Panc1 (cell line): ENCODE measurements at regions not wholly inside any gene's neighbourhood (a gene's known extent, or its start where the extent isn't known, plus 50 kb on each side); places are given as distances from the start of the nearest gene placed in this dataset.

Experiments
- ATAC-seq: fragments of 200-7000 bp; cut with Tn5 transposase; 2 replicates; pipeline ENCODE4 v1.9.1; 2020; ENCODE audit warnings: mild to moderate bottlenecking, moderate library complexity
- BruUV-seq: library from RNA; stranded (reverse); fragments of 400-500 nt; replicated peaks from 2 replicates; lab custom pipeline; 2021; lab: Mats Ljungman, UMichigan
- CTCF ChIA-PET: fragments of 300-600 bp; sonication (Branson Sonifier 250); formaldehyde crosslinking; loops from one replicate; lab custom pipeline; 2022; ENCODE audit warnings: antibody characterized with exemption; lab: Charles Lee
- POLR2A ChIA-PET: fragments of 300-600 bp; sonication (Branson Sonifier 250); formaldehyde crosslinking; loops from one replicate; lab custom pipeline; 2022; ENCODE audit warnings: antibody characterized with exemption; lab: Charles Lee
- DNase-seq: peaks from one replicate; pipeline ENCODE4 v3.0.0-alpha.2; 2010; ENCODE audit warnings: low read depth, low spot score
- H3K27ac ChIP-seq: 2 replicates; pipeline ENCODE4 v1.5.1; 2011; ENCODE audit warnings: mild to moderate bottlenecking, low read length, inconsistent platforms
- H3K27me3 ChIP-seq: fragments of 200-500 bp; sonication (Bioruptor generic); 2 replicates; pipeline ENCODE4 v1.6.0; 2014; ENCODE audit warnings: low read length, inconsistent platforms; ENCODE audit not compliant: control insufficient read depth, insufficient read depth
- H3K36me3 ChIP-seq: fragments of 200-500 bp; sonication (Bioruptor generic); 2 replicates; pipeline ENCODE4 v1.5.1; 2014; ENCODE audit warnings: inconsistent platforms, mild to moderate bottlenecking, low read length, moderate library complexity; ENCODE audit not compliant: control insufficient read depth, insufficient read depth
- H3K4me1 ChIP-seq: 2 replicates; pipeline ENCODE4 v1.5.1; 2011; ENCODE audit warnings: inconsistent platforms, mild to moderate bottlenecking, low read length, moderate library complexity; ENCODE audit not compliant: control insufficient read depth, insufficient read depth
- H3K4me3 ChIP-seq, 2 experiments: 2 replicates each; pipeline ENCODE4 v1.5.1; 2011 to 2012; ENCODE audit warnings: low read depth in 2 of 2, low read length in 2 of 2, mild to moderate bottlenecking in 2 of 2, inconsistent platforms in 1 of 2, moderate library complexity in 1 of 2
- H3K9me3 ChIP-seq: fragments of 200-500 bp; sonication (Bioruptor generic); 2 replicates; pipeline ENCODE4 v1.5.1; 2014; ENCODE audit warnings: low read depth, mild to moderate bottlenecking, inconsistent platforms, low read length, moderate library complexity; ENCODE audit not compliant: control insufficient read depth, insufficient read depth
- CTCF ChIP-seq: fragments of 450-650 bp; IDR thresholded peaks from 2 replicates; pipeline ENCODE4 v1.5.1; 2017; ENCODE audit warnings: mild to moderate bottlenecking
- POLR2AphosphoS5 ChIP-seq: IDR thresholded peaks from 2 replicates; pipeline ENCODE4 v1.6.1; 2012; ENCODE audit warnings: mild to moderate bottlenecking, low read depth, low read length, moderate library complexity
- REST ChIP-seq, 2 experiments: IDR thresholded peaks; 2 replicates each; pipeline ENCODE4 v1.6.1; 2011 to 2012; ENCODE audit warnings: low read depth in 2 of 2, control low read depth in 1 of 2, low read length in 1 of 2, mild to moderate bottlenecking in 1 of 2, moderate library complexity in 1 of 2; ENCODE audit not compliant: insufficient read depth in 1 of 2
- SIN3A ChIP-seq: IDR thresholded peaks from 2 replicates; pipeline ENCODE4 v1.6.1; 2012; ENCODE audit warnings: low read depth, mild to moderate bottlenecking, low read length, moderate library complexity, borderline replicate concordance; ENCODE audit not compliant: insufficient read depth
- TCF7L2 ChIP-seq: IDR thresholded peaks from 2 replicates; pipeline ENCODE4 v1.6.1; 2011; ENCODE audit warnings: mild to moderate bottlenecking, low read depth, low read length, inconsistent platforms
- in situ Hi-C: cut with HindIII; loops from 2 replicates; pipeline ENCODE4 v1.10.0; 2016; ENCODE audit warnings: low sequenced_read_pairs, low pct_unique_long_range_greater_than_20kb
- intact Hi-C: fragments of 100-400 bp; cut with micrococcal nuclease; formaldehyde crosslinking; loops from one replicate; pipeline ENCODE4 v1.10.0; 2022; ENCODE audit not compliant: unreplicated experiment

- POLR2A ChIA-PET, result no interaction called here
- DNase-seq (no peak), ATAC-seq (no peak)
- TF ChIP-seq CTCF, result no peak
- no peak for TF ChIP-seq SIN3A
- TF ChIP-seq REST (IDR thresholded peaks at IDR 0.05; ENCODE audit: insufficient read depth in 1 of 2, low read depth in 2 of 2, low read length in 1 of 2), result no peak
- no peak for TF ChIP-seq TCF7L2
- Histone ChIP-seq H3K36me3 (no peaks in the 10 kb centered on the region), H3K4me3 (no peak overlapping the region), H3K9me3 (no peaks in the 10 kb centered on the region), H3K4me1 (peaks cover 12% of the 10 kb centered on the region), H3K27me3 (no peaks in the 10 kb centered on the region), H3K27ac (no peak overlapping the region)
- in situ Hi-C loops, result no loop called here
- intact Hi-C loops, result no loop called here
- BruUV-seq, result no TSS peak
- CTCF ChIA-PET, result no interaction called here
These were observed 91.6 kb downstream of the RHOB start for GRCh38 chr2:20538308-20539132.

DNA sequence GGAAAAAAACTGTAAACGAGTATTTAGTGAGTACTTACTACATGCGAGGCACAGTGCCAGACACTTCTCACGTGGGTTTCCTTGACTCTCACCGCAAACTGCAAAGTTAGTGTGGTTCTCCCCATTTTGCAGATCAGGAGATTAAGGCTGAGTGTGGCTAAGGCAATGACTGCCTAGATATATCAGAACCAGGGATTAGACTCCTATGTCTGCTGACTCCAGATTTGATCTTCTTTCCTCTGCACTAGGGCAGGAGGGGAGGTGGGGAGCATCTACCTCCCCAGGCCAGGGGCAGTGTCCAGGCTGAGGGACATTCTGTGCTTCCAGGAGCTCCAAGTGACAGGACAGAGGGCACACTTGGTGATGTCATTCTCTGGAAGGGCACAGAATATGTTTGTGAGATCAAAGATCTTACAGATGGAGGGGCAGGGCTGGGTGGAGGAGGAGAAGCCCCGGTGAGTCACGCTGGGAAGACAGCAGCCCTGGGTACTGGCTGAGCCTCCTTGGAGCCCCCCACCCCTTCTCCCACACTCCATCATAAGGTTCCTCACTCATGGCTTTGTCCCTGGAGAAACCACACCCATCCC lies 92.4 kb downstream of the RHOB start:
- no peak for ATAC-seq

More for the DNA sequence above, 92.4 kb downstream of the RHOB start:
- intact Hi-C loops (no loop called here), in situ Hi-C loops (no loop called here)
- TF ChIP-seq POLR2AphosphoS5, result no peak
- no peak for TF ChIP-seq TCF7L2
- TF ChIP-seq SIN3A, result no peak
- TF ChIP-seq CTCF, result no peak
- TF ChIP-seq REST (IDR thresholded peaks at IDR 0.05; ENCODE audit: insufficient read depth in 1 of 2, low read depth in 2 of 2, low read length in 1 of 2), result no peak
- no peak for DNase-seq
- H3K27me3 ChIP-seq, result no peaks in the 10 kb centered on the region
- H3K36me3 ChIP-seq, result no peaks in the 10 kb centered on the region
- BruUV-seq, result no TSS peak
- CTCF ChIA-PET, result no interaction called here
- H3K27ac ChIP-seq, result no peak overlapping the region
- peaks cover 12% of the 10 kb centered on the region for H3K4me1 ChIP-seq
- POLR2A ChIA-PET, result no interaction called here
- no peaks in the 10 kb centered on the region for H3K9me3 ChIP-seq
- no peak overlapping the region for H3K4me3 ChIP-seq
